Astrocyte of the cerebellum (primary cell): ENCODE measurements at regions not wholly inside any gene's neighbourhood (a gene's known extent, or its start where the extent isn't known, plus 50 kb on each side); places are given as distances from the start of the nearest gene placed in this dataset.

Experiments
- DNase-seq: peaks from one replicate; pipeline ENCODE4 v3.0.0-alpha.2; 2011; ENCODE audit warnings: low read depth
- H3K4me3 ChIP-seq: 2 replicates; pipeline ENCODE4 v1.5.1; 2011; ENCODE audit warnings: mild to moderate bottlenecking, low read depth, low read length, moderate library complexity
- CTCF ChIP-seq: IDR thresholded peaks from 2 replicates; pipeline ENCODE4 v1.5.1; 2012; ENCODE audit warnings: low read length, low read depth, moderate library complexity, mild to moderate bottlenecking; ENCODE audit errors: missing control alignments
- in situ Hi-C: cut with HindIII; loops from 2 replicates; pipeline ENCODE4 v1.10.0; 2017; ENCODE audit warnings: low sequenced_read_pairs

GRCh38 chr5:68698025-68698940, 395.5 kb upstream of the SLC30A5 start:
- no peak overlapping the region for H3K4me3 ChIP-seq
- TF ChIP-seq CTCF, result no peak
- DNase-seq, result no peak
- in situ Hi-C loops, result no loop called here

GRCh38 chr5:68699966-68700365, 393.8 kb upstream of the SLC30A5 start:
- H3K4me3 ChIP-seq, result no peak overlapping the region
- DNase-seq, result no peak
- TF ChIP-seq CTCF, result no peak
- in situ Hi-C loops, result no loop called here

GRCh38 chr5:68707575-68707974, 386.2 kb upstream of the SLC30A5 start:
- in situ Hi-C loops, result no loop called here
- TF ChIP-seq CTCF, result no peak
- no peak for DNase-seq
- no peak overlapping the region for H3K4me3 ChIP-seq

GRCh38 chr5:68708156-68708841, 385.5 kb upstream of the SLC30A5 start:
- TF ChIP-seq CTCF, result no peak
- no peak for DNase-seq
- no peak overlapping the region for H3K4me3 ChIP-seq
- in situ Hi-C loops, result no loop called here

GRCh38 chr5:68708842-68709170, 385.0 kb upstream of the SLC30A5 start:
- in situ Hi-C loops, result no loop called here
- H3K4me3 ChIP-seq, result no peak overlapping the region
- no peak for TF ChIP-seq CTCF
- DNase-seq, result no peak

GRCh38 chr5:68709239-68709638, 384.6 kb upstream of the SLC30A5 start:
- in situ Hi-C loops, result no loop called here
- no peak for DNase-seq
- no peak for TF ChIP-seq CTCF
- H3K4me3 ChIP-seq, result no peak overlapping the region
